ENCODE measurements at regions not wholly inside any gene's neighbourhood (a gene's known extent, or its start where the extent isn't known, plus 50 kb on each side); places are given as distances from the start of the nearest gene placed in this dataset.

DNA sequence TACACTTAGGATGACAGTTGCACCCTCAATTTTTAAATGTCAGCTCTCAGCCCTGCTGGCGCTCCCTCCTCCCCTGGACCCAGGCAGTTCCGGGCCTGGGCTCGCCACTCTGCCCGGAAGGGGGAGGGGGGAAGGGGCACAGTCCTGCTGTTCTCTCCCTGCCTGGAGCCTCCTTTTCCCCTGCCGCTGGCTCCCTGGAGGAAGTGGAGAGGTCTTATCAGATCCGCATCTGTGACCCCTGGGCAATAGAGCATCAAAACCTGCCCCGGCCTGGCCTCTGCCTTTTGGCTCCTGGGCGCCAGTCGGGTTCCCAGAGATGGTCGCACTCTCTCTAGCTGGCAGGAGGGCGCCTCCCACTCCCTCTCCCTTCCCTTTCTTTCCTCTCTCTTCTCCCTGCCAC lies 149.3 kb downstream of the IRF8 start:
- TF ChIP-seq, protein P1, sequence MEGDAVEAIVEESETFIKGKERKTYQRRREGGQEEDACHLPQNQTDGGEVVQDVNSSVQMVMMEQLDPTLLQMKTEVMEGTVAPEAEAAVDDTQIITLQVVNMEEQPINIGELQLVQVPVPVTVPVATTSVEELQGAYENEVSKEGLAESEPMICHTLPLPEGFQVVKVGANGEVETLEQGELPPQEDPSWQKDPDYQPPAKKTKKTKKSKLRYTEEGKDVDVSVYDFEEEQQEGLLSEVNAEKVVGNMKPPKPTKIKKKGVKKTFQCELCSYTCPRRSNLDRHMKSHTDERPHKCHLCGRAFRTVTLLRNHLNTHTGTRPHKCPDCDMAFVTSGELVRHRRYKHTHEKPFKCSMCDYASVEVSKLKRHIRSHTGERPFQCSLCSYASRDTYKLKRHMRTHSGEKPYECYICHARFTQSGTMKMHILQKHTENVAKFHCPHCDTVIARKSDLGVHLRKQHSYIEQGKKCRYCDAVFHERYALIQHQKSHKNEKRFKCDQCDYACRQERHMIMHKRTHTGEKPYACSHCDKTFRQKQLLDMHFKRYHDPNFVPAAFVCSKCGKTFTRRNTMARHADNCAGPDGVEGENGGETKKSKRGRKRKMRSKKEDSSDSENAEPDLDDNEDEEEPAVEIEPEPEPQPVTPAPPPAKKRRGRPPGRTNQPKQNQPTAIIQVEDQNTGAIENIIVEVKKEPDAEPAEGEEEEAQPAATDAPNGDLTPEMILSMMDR (IDR thresholded peaks at IDR 0.05; ENCODE audit: low read depth, low read length, poor library complexity, severe bottlenecking): no peak
- no peak for TF ChIP-seq EZH2phosphoT487 (IDR thresholded peaks at IDR 0.05; ENCODE audit: borderline replicate concordance, low read length)

All from DOHH2 (cell line).